ENCODE measurements at regions not wholly inside any gene's neighbourhood (a gene's known extent, or its start where the extent isn't known, plus 50 kb on each side); places are given as distances from the start of the nearest gene placed in this dataset.

DNA sequence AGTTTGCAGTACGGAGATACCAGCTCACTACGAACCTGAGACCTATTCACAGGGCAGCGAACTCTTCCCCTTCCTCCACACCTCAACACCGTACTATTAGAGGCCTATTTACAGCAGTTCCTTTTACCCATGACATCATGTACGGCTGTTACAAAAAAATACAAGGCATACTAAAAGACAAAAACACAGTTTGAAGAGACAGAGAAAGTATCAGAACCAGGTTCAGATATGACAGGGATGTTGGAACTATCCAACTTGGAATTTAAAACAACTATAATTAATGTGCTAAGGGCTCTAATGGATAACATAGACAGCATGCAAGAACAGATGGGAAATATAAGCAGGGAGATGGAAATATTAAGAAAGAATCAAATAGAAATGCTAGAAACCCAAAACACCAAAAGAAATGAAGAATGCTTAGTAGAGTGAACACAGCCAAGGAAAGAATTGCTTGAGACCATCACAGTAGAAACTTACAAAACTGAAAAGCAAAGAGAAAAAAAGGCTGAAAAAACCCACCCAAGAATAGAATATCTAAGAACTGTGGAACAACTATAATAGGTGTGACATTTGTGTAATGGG is 99.2 kb upstream of the ZNF521 start:
- H3K4me3 ChIP-seq (ENCODE audit: low read depth in 1 of 3, low read length in 3 of 3) = no peak overlapping the region
- WGBS, 3 donors = 82 to 91% (median 85%) methylated on average over 5 of the region's 5 CpGs
- no peaks in the 10 kb centered on the region for H3K9me3 ChIP-seq (ENCODE audit: control insufficient read depth in 2 of 2, insufficient read depth in 1 of 2, low read depth in 1 of 2, low read length in 1 of 2)
- no peaks in the 10 kb centered on the region for H3K4me1 ChIP-seq (ENCODE audit: control insufficient read depth in 3 of 3, insufficient read depth in 2 of 3, low read depth in 1 of 3, low read length in 2 of 3)
- no peak overlapping the region for H3K27ac ChIP-seq (ENCODE audit: low read depth in 1 of 3, low read length in 2 of 3)
- no peaks in the 10 kb centered on the region for H3K36me3 ChIP-seq (ENCODE audit: control insufficient read depth in 3 of 3, insufficient read depth in 2 of 3, low read depth in 1 of 3, low read length in 3 of 3)
- no peak for DNase-seq
- FAIRE-seq = no peak
- H3K27me3 ChIP-seq (ENCODE audit: control insufficient read depth in 3 of 3, insufficient read depth in 3 of 3, low read length in 3 of 3) = no peaks in the 10 kb centered on the region

- Histone ChIP-seq H3K36me3 (ENCODE audit: control insufficient read depth in 3 of 3, insufficient read depth in 2 of 3, low read depth in 1 of 3, low read length in 3 of 3) (no peaks in the 10 kb centered on the region), H3K27me3 (ENCODE audit: control insufficient read depth in 3 of 3, insufficient read depth in 3 of 3, low read length in 3 of 3) (no peaks in the 10 kb centered on the region), H3K4me3 (ENCODE audit: low read depth in 1 of 3, low read length in 3 of 3) (no peak overlapping the region), H3K27ac (ENCODE audit: low read depth in 1 of 3, low read length in 2 of 3) (no peak overlapping the region), H3K9me3 (ENCODE audit: control insufficient read depth in 2 of 2, insufficient read depth in 1 of 2, low read depth in 1 of 2, low read length in 1 of 2) (no peaks in the 10 kb centered on the region), H3K4me1 (ENCODE audit: control insufficient read depth in 3 of 3, insufficient read depth in 2 of 3, low read depth in 1 of 3, low read length in 2 of 3) (no peaks in the 10 kb centered on the region)
- no peak for DNase-seq
- FAIRE-seq = no peak
Measured at GRCh38 chr18:25449046-25449445, 97.1 kb upstream of the ZNF521 start.

GRCh38 chr18:25446972-25447371 is 95.0 kb upstream of the ZNF521 start:
- Histone ChIP-seq H3K4me1 (ENCODE audit: control insufficient read depth in 3 of 3, insufficient read depth in 2 of 3, low read depth in 1 of 3, low read length in 2 of 3) (no peaks in the 10 kb centered on the region), H3K9me3 (ENCODE audit: control insufficient read depth in 2 of 2, insufficient read depth in 1 of 2, low read depth in 1 of 2, low read length in 1 of 2) (no peaks in the 10 kb centered on the region), H3K27ac (ENCODE audit: low read depth in 1 of 3, low read length in 2 of 3) (no peak overlapping the region), H3K4me3 (ENCODE audit: low read depth in 1 of 3, low read length in 3 of 3) (no peak overlapping the region), H3K36me3 (ENCODE audit: control insufficient read depth in 3 of 3, insufficient read depth in 2 of 3, low read depth in 1 of 3, low read length in 3 of 3) (no peaks in the 10 kb centered on the region), H3K27me3 (ENCODE audit: control insufficient read depth in 3 of 3, insufficient read depth in 3 of 3, low read length in 3 of 3) (peaks cover 0 to under 1% (median 0%) of the 10 kb centered on the region in 3 donors)
- 40 to 52% (median 50%) methylated on average over 3 of the region's 3 CpGs for WGBS, 3 donors
- FAIRE-seq (no peak), DNase-seq (no peak)

- Histone ChIP-seq H3K4me1 (ENCODE audit: control insufficient read depth in 3 of 3, insufficient read depth in 2 of 3, low read depth in 1 of 3, low read length in 2 of 3) (no peaks in the 10 kb centered on the region), H3K36me3 (ENCODE audit: control insufficient read depth in 3 of 3, insufficient read depth in 2 of 3, low read depth in 1 of 3, low read length in 3 of 3) (no peaks in the 10 kb centered on the region), H3K9me3 (ENCODE audit: control insufficient read depth in 2 of 2, insufficient read depth in 1 of 2, low read depth in 1 of 2, low read length in 1 of 2) (no peaks in the 10 kb centered on the region), H3K4me3 (ENCODE audit: low read depth in 1 of 3, low read length in 3 of 3) (no peak overlapping the region), H3K27me3 (ENCODE audit: control insufficient read depth in 3 of 3, insufficient read depth in 3 of 3, low read length in 3 of 3) (peaks cover 0 to 2% (median 0%) of the 10 kb centered on the region in 3 donors), H3K27ac (ENCODE audit: low read depth in 1 of 3, low read length in 2 of 3) (no peak overlapping the region)
- WGBS, 3 donors = 59 to 83% (median 71%) methylated on average over 5 of the region's 5 CpGs
- DNase-seq (no peak), FAIRE-seq (no peak)
Measured at GRCh38 chr18:25445430-25445829, 93.5 kb upstream of the ZNF521 start.

- no peaks in the 10 kb centered on the region for H3K4me1 ChIP-seq (ENCODE audit: control insufficient read depth in 3 of 3, insufficient read depth in 2 of 3, low read depth in 1 of 3, low read length in 2 of 3)
- no peaks in the 10 kb centered on the region for H3K36me3 ChIP-seq (ENCODE audit: control insufficient read depth in 3 of 3, insufficient read depth in 2 of 3, low read depth in 1 of 3, low read length in 3 of 3)
- no peaks in the 10 kb centered on the region for H3K9me3 ChIP-seq (ENCODE audit: control insufficient read depth in 2 of 2, insufficient read depth in 1 of 2, low read depth in 1 of 2, low read length in 1 of 2)
- no peak overlapping the region for H3K27ac ChIP-seq (ENCODE audit: low read depth in 1 of 3, low read length in 2 of 3)
- FAIRE-seq = no peak
- peaks cover 0 to 2% (median 0%) of the 10 kb centered on the region in 3 donors for H3K27me3 ChIP-seq (ENCODE audit: control insufficient read depth in 3 of 3, insufficient read depth in 3 of 3, low read length in 3 of 3)
- no peak overlapping the region for H3K4me3 ChIP-seq (ENCODE audit: low read depth in 1 of 3, low read length in 3 of 3)
- DNase-seq = no peak
Measured at GRCh38 chr18:25443776-25444175, 91.8 kb upstream of the ZNF521 start.

DNA sequence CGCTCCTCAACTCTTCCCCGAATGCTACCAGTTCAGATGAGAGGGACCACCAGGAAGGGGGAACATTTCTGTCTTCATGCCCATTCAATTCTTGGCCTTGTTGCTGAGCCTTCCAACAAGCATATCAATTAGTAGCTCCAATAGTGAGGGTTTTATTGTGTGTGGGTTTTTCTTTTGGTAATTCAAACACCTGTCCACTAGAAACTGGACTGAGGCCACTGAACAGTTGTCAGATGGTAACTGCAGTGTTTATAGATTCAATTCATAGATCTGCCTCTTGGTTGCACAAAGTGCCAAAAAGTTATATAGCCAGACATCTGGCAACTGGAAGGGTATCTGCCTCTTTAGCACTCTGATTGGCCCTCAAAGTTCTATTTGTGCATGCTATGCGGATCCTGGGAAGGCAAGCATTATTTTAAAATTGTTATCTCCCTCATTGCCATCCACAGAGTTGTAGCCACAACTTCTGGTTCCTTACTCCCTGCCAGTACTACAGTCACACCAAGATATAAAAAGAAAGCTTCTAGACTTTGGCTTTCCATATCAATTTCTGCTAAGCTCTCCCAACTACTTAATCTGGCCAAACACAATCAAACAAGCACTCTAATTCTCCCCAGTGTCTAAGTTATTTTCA is 83.3 kb upstream of the ZNF521 start:
- no peaks in the 10 kb centered on the region for H3K4me1 ChIP-seq (ENCODE audit: control insufficient read depth in 3 of 3, insufficient read depth in 2 of 3, low read depth in 1 of 3, low read length in 2 of 3)
- H3K9me3 ChIP-seq (ENCODE audit: control insufficient read depth in 2 of 2, insufficient read depth in 1 of 2, low read depth in 1 of 2, low read length in 1 of 2) = no peaks in the 10 kb centered on the region
- no peak overlapping the region for H3K27ac ChIP-seq (ENCODE audit: low read depth in 1 of 3, low read length in 2 of 3)
- no peaks in the 10 kb centered on the region for H3K27me3 ChIP-seq (ENCODE audit: control insufficient read depth in 3 of 3, insufficient read depth in 3 of 3, low read length in 3 of 3)
- FAIRE-seq (no peak), DNase-seq (no peak)
- no peak overlapping the region for H3K4me3 ChIP-seq (ENCODE audit: low read depth in 1 of 3, low read length in 3 of 3)
- 48 to 75% (median 51%) methylated on average over 3 of the region's 3 CpGs for WGBS, 3 donors
- no peaks in the 10 kb centered on the region for H3K36me3 ChIP-seq (ENCODE audit: control insufficient read depth in 3 of 3, insufficient read depth in 2 of 3, low read depth in 1 of 3, low read length in 3 of 3)

DNA sequence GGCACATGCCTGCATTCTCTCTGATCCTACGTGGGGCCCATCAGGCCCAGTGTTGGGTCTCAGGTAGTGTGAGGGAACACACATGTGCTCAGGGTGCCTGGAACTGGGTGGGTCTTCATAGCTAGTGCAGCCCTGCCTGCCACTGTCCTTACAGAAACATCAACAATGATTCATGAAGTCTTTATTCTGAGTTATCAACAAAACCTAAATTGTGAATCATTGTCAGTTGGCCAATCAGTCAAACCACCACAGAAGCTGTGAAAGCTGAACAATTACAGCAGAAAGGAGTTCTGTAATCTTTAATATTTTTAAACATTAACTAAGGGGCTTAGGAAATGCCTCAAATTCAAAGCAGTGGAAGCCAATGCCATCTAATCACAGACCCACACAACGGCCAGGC is 82.8 kb upstream of the ZNF521 start:
- no peaks in the 10 kb centered on the region for H3K27me3 ChIP-seq (ENCODE audit: control insufficient read depth in 3 of 3, insufficient read depth in 3 of 3, low read length in 3 of 3)
- H3K4me3 ChIP-seq (ENCODE audit: low read depth in 1 of 3, low read length in 3 of 3) = no peak overlapping the region
- DNase-seq (no peak), FAIRE-seq (no peak)
- WGBS, 3 donors = 35 to 70% (median 49%) methylated on average over 2 of the region's 2 CpGs
- H3K36me3 ChIP-seq (ENCODE audit: control insufficient read depth in 3 of 3, insufficient read depth in 2 of 3, low read depth in 1 of 3, low read length in 3 of 3) = no peaks in the 10 kb centered on the region
- no peaks in the 10 kb centered on the region for H3K4me1 ChIP-seq (ENCODE audit: control insufficient read depth in 3 of 3, insufficient read depth in 2 of 3, low read depth in 1 of 3, low read length in 2 of 3)
- no peaks in the 10 kb centered on the region for H3K9me3 ChIP-seq (ENCODE audit: control insufficient read depth in 2 of 2, insufficient read depth in 1 of 2, low read depth in 1 of 2, low read length in 1 of 2)
- H3K27ac ChIP-seq (ENCODE audit: low read depth in 1 of 3, low read length in 2 of 3) = no peak overlapping the region

GRCh38 chr18:25433590-25433989 is 81.6 kb upstream of the ZNF521 start:
- Histone ChIP-seq H3K36me3 (ENCODE audit: control insufficient read depth in 3 of 3, insufficient read depth in 2 of 3, low read depth in 1 of 3, low read length in 3 of 3) (no peaks in the 10 kb centered on the region), H3K4me3 (ENCODE audit: low read depth in 1 of 3, low read length in 3 of 3) (no peak overlapping the region), H3K27me3 (ENCODE audit: control insufficient read depth in 3 of 3, insufficient read depth in 3 of 3, low read length in 3 of 3) (no peaks in the 10 kb centered on the region), H3K4me1 (ENCODE audit: control insufficient read depth in 3 of 3, insufficient read depth in 2 of 3, low read depth in 1 of 3, low read length in 2 of 3) (no peaks in the 10 kb centered on the region), H3K9me3 (ENCODE audit: control insufficient read depth in 2 of 2, insufficient read depth in 1 of 2, low read depth in 1 of 2, low read length in 1 of 2) (no peaks in the 10 kb centered on the region), H3K27ac (ENCODE audit: low read depth in 1 of 3, low read length in 2 of 3) (no peak overlapping the region)
- whole genome bisulfite sequencing, 3 donors = 56 to 64% (median 60%) methylated on average over 3 of the region's 3 CpGs
- DNase-seq (no peak), FAIRE-seq (no peak)

GRCh38 chr18:25425024-25425423 is 73.1 kb upstream of the ZNF521 start:
- H3K4me1 ChIP-seq (ENCODE audit: control insufficient read depth in 3 of 3, insufficient read depth in 2 of 3, low read depth in 1 of 3, low read length in 2 of 3) = no peaks in the 10 kb centered on the region
- no peaks in the 10 kb centered on the region for H3K27me3 ChIP-seq (ENCODE audit: control insufficient read depth in 3 of 3, insufficient read depth in 3 of 3, low read length in 3 of 3)
- H3K27ac ChIP-seq (ENCODE audit: low read depth in 1 of 3, low read length in 2 of 3) = no peak overlapping the region
- H3K4me3 ChIP-seq (ENCODE audit: low read depth in 1 of 3, low read length in 3 of 3) = no peak overlapping the region
- H3K36me3 ChIP-seq (ENCODE audit: control insufficient read depth in 3 of 3, insufficient read depth in 2 of 3, low read depth in 1 of 3, low read length in 3 of 3) = no peaks in the 10 kb centered on the region
- FAIRE-seq (no peak), DNase-seq (no peak)
- WGBS, 3 donors = 45 to 54% (median 50%) methylated on average over 5 of the region's 5 CpGs
- H3K9me3 ChIP-seq (ENCODE audit: control insufficient read depth in 2 of 2, insufficient read depth in 1 of 2, low read depth in 1 of 2, low read length in 1 of 2) = peaks cover 0 to 1% of the 10 kb centered on the region in 2 donors

All from small intestine (tissue), 7 donors.